Gastroesophageal sphincter (tissue), 4 donors: ENCODE measurements at regions not wholly inside any gene's neighbourhood (a gene's known extent, or its start where the extent isn't known, plus 50 kb on each side); places are given as distances from the start of the nearest gene placed in this dataset.

Experiments
- ATAC-seq: fragments of 150-250 bp; one replicate; pipeline ENCODE4 v1.9.1; 2016; ENCODE audit warnings: mild to moderate bottlenecking, moderate library complexity
- H3K27ac ChIP-seq, 4 donors: fragments of 200-600 bp; sonication (generic) in 3 of 4; 1 replicate in 3 of 4; 2 replicates in 1 of 4; pipeline ENCODE4 v1.5.1; 2016 to 2019
- H3K27me3 ChIP-seq: fragments of 200-600 bp; sonication (generic); one replicate; pipeline ENCODE4 v1.5.1; 2019
- H3K36me3 ChIP-seq, 2 donors: fragments of 200-600 bp; sonication (generic); one replicate each; pipeline ENCODE4 v1.5.1; 2019; ENCODE audit warnings: control low read depth in 1 of 2
- H3K4me1 ChIP-seq, 3 donors: fragments of 200-600 bp; sonication (generic); 1 replicate in 2 of 3; 2 replicates in 1 of 3; pipeline ENCODE4 v1.5.1; 2016 to 2019; ENCODE audit warnings: control low read depth in 2 of 3
- H3K4me3 ChIP-seq, 2 donors: fragments of 200-600 bp; sonication (generic); one replicate each; pipeline ENCODE4 v1.5.1; 2019; ENCODE audit warnings: mild to moderate bottlenecking in 1 of 2, moderate library complexity in 1 of 2
- H3K9me3 ChIP-seq, 3 donors: fragments of 200-600 bp; sonication (generic); one replicate each; pipeline ENCODE4 v1.5.1; 2017 to 2019; ENCODE audit warnings: control low read depth in 2 of 3
- EP300 ChIP-seq: sonication (generic); formaldehyde crosslinking; IDR thresholded peaks from one replicate; pipeline ENCODE4 v1.6.1; 2017; ENCODE audit warnings: antibody characterized with exemption, mild to moderate bottlenecking
- POLR2A ChIP-seq, 2 donors: fragments of 450-650 bp; IDR thresholded peaks; one replicate each; pipeline ENCODE4 v1.6.1; 2017; ENCODE audit warnings: antibody characterized with exemption in 2 of 2, mild to moderate bottlenecking in 2 of 2, moderate library complexity in 1 of 2
- POLR2AphosphoS5 ChIP-seq: sonication (generic); formaldehyde crosslinking; IDR thresholded peaks from one replicate; pipeline ENCODE4 v1.6.1; 2017; ENCODE audit warnings: antibody characterized with exemption
- WGBS, 2 donors: methylation state at CpG; one replicate each; pipeline ENCODE4 v1.1.5; 2018; ENCODE audit warnings: low coverage in 1 of 2; 5-methylcytosine and 5-hydroxymethylcytosine counted together
- TF ChIP-seq, protein P1 (sequence below), 4 experiments: fragments of 200-600 bp in 2 of 4; fragments of 450-650 bp in 2 of 4; sonication (generic) in 1 of 4; IDR thresholded peaks; one replicate each; pipeline ENCODE4 v1.5.1; 2017 to 2019; ENCODE audit warnings: antibody characterized with exemption in 4 of 4, mild to moderate bottlenecking in 2 of 4, moderate library complexity in 2 of 4

DNA sequence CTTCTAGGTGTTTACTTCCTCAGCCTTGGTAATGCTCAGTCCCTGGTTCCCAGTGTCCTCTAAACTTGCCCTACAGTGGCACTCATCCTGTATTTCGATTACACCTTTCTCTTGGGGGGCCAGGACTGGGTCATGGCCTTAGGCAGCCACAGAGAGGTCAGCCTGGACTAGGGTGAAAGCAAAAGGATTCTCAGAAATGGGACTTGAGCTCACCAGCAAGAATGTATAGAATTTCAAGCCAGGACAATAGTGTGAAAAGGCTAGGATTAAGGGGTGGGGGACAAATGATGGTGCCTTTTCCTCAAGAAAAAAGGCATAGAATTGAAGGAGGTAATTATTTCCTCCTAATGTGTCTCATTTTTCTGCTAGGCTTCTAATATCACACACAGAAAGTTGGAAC lies 166.8 kb upstream of the RUNX1 start:
- Histone ChIP-seq H3K27ac (no peak overlapping the region), H3K4me3 (no peak overlapping the region), H3K36me3 (no peaks in the 10 kb centered on the region), H3K9me3 (no peaks in the 10 kb centered on the region), H3K27me3 (no peaks in the 10 kb centered on the region), H3K4me1 (no peaks in the 10 kb centered on the region)
- 71% methylated on average over 1 of the region's 1 CpG; no CpG with 5 or more reads in 1 of the 2 donors for WGBS, 2 donors
- TF ChIP-seq, protein P1, sequence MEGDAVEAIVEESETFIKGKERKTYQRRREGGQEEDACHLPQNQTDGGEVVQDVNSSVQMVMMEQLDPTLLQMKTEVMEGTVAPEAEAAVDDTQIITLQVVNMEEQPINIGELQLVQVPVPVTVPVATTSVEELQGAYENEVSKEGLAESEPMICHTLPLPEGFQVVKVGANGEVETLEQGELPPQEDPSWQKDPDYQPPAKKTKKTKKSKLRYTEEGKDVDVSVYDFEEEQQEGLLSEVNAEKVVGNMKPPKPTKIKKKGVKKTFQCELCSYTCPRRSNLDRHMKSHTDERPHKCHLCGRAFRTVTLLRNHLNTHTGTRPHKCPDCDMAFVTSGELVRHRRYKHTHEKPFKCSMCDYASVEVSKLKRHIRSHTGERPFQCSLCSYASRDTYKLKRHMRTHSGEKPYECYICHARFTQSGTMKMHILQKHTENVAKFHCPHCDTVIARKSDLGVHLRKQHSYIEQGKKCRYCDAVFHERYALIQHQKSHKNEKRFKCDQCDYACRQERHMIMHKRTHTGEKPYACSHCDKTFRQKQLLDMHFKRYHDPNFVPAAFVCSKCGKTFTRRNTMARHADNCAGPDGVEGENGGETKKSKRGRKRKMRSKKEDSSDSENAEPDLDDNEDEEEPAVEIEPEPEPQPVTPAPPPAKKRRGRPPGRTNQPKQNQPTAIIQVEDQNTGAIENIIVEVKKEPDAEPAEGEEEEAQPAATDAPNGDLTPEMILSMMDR (IDR thresholded peaks at IDR 0.05) = no peak
- TF ChIP-seq POLR2A (IDR thresholded peaks at IDR 0.05) (no peak), EP300 (no peak), POLR2AphosphoS5 (no peak)
- no peak for ATAC-seq

DNA sequence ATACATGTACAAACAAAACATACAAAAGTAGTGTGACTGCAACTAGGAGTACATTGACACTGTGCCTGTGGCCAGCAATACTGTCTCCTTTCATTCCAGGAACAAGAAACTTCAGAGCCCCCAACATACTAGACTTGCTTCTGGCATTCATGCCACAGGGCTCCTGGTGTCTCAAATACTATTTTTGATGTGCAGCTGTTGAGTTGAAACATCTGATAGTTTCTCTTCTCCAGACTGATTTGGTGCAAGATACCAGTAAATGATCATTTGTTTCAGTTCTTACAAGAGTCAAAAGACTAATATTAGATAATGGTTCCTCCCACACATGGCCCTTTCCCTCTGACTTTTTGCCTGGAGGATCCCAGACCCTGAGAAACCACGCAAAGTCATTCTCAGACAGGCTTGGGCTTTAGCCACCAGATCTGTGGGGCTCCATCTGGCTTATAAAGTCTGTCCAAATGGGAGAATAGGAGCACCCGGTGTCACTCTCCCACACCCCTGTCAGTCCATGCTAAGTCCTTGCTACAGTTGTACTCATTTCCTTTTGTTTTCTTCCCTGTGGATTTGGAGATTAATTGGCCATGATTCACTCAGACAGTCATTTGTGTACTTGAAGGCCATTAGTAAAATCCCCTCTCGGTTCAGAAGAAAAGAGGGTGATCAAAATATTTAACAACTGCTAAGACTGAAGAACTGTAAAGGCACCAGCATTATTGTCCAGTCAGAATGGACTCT lies 163.5 kb upstream of the RUNX1 start:
- TF ChIP-seq POLR2AphosphoS5 (peak; percentile 17), EP300 (no peak)
- TF ChIP-seq, protein P1 (IDR thresholded peaks at IDR 0.05) = no peak
- WGBS, 2 donors = 36 to 66% methylated on average over 3 of the region's 3 CpGs
- Histone ChIP-seq H3K9me3 (peaks cover 0 to 8% (median 0%) of the 10 kb centered on the region in 3 donors), H3K4me3 (no peak overlapping the region), H3K36me3 (no peaks in the 10 kb centered on the region), H3K27me3 (peaks cover 2% of the 10 kb centered on the region), H3K4me1 (no peaks in the 10 kb centered on the region), H3K27ac (no peak overlapping the region)
- ATAC-seq = no peak

DNA sequence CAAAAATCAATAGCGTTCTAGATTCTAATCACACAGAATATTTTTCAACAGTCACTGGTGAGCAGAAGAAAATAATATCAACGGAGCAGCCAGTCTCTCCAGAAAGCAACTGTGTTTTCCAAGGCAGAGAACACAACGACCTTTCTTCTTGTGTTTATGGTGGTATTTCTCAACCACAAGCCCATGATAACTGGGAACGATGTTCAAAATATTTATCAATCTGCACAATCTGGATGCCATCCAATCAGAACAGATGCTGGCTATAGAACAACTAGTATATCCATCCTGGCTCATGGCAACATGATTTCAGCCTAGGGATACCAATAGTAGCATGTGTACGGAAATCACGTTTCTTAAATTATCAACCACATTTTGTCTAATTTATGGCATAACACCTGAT lies 162.7 kb upstream of the RUNX1 start:
- no peak for TF ChIP-seq POLR2A (IDR thresholded peaks at IDR 0.05)
- no peak for TF ChIP-seq POLR2AphosphoS5
- no peak for TF ChIP-seq EP300
- TF ChIP-seq, protein P1 (IDR thresholded peaks at IDR 0.05) = no peak
- Histone ChIP-seq H3K36me3 (no peaks in the 10 kb centered on the region), H3K4me3 (no peak overlapping the region), H3K4me1 (no peaks in the 10 kb centered on the region), H3K27me3 (peaks cover 10% of the 10 kb centered on the region), H3K9me3 (peaks cover 0 to 8% (median 0%) of the 10 kb centered on the region in 3 donors), H3K27ac (no peak overlapping the region)
- ATAC-seq = no peak
- WGBS, 2 donors = 69 to 70% methylated on average over 6 of the region's 6 CpGs

DNA sequence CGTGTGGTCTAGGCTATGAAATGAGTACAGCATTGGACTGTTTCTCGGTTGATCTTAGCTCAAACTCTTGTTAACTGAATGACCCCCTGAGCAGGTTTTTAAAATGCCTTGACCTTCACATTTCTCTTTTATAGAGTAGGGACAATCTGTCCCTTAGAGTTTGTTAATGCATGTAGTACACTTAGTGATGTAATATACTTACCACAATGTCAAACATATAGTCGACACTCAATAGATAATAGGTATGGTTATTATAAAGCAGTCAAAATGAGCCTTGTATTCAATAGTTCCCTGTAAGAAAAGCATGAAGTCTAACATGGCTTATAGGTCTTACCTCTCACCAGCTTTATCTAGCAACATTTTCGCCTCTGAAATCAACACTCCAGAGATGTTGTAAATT lies 161.0 kb upstream of the RUNX1 start:
- no peak for ATAC-seq
- peaks cover 10% of the 10 kb centered on the region for H3K27me3 ChIP-seq
- TF ChIP-seq EP300 (no peak), POLR2A (IDR thresholded peaks at IDR 0.05) (no peak), POLR2AphosphoS5 (no peak)
- TF ChIP-seq, protein P1 (IDR thresholded peaks at IDR 0.05) = no peak
- WGBS, 2 donors = 93% methylated on average over 4 of the region's 4 CpGs
- peaks cover 0 to 14% (median 3%) of the 10 kb centered on the region in 3 donors for H3K4me1 ChIP-seq
- no peak overlapping the region for H3K27ac ChIP-seq
- H3K36me3 ChIP-seq = no peaks in the 10 kb centered on the region
- H3K4me3 ChIP-seq = no peak overlapping the region
- peaks cover 0 to 8% (median 0%) of the 10 kb centered on the region in 3 donors for H3K9me3 ChIP-seq

DNA sequence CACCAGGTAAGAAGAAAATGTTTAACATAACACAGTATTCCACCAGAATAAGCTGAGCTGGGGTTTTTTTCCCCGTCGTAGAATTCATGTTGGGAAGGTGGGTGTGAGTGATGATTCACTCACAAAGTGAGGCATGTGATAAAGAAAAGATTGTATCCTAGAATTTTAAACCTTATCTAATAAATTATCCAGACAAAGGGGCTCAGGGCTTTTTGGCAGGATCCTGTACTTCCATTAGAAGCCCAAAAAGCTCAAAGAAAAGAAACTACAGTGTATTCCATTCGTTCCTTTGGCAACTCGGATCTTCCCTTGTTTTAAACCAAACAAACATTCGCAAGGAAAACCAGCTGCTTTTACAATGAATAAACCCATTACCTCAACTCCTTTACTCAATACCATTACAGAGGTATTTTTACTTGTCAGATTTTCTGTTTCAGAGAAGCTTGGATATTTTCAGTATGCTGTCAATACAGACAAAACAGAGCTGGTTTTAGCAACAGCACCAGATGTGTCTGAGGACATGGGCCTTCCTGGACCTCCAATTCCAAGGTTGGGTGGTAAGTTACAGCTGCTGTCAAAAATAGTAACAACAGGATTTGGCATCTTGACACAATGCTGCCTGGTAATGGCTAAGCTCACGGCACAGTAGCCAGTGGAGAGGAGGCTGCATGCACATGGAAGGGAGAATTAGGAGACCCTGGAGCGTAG lies 159.9 kb upstream of the RUNX1 start:
- ATAC-seq = peak; percentile 53
- Histone ChIP-seq H3K9me3 (peaks cover 0 to 8% (median 0%) of the 10 kb centered on the region in 3 donors), H3K4me3 (no peak overlapping the region), H3K36me3 (no peaks in the 10 kb centered on the region), H3K27ac (peak overlapping the region in 3 of 4 donors; percentile 6 to 50 (median 45)), H3K27me3 (peaks cover 10% of the 10 kb centered on the region), H3K4me1 (peaks cover 0 to 19% (median 3%) of the 10 kb centered on the region in 3 donors)
- WGBS, 2 donors = 22 to 37% methylated on average over 4 to 7 of the region's 7 CpGs
- no peak for TF ChIP-seq EP300
- TF ChIP-seq POLR2AphosphoS5 = peak; percentile 52
